Activated naive CD8-positive, alpha-beta T cell treated with anti-CD3 and anti-CD28 coated beads for 36 hours (primary cell): ENCODE measurements at regions not wholly inside any gene's neighbourhood (a gene's known extent, or its start where the extent isn't known, plus 50 kb on each side); places are given as distances from the start of the nearest gene placed in this dataset.

Experiments
- DNase-seq: peaks from one replicate; pipeline ENCODE4 v3.0.0; 2021
- H3K27ac Mint-ChIP-seq: one replicate; pipeline ENCODE4 v1.8.0; 2022; ENCODE audit warnings: mild to moderate bottlenecking, moderate library complexity, mixed read lengths
- H3K27me3 Mint-ChIP-seq: one replicate; pipeline ENCODE4 v1.8.0; 2022; ENCODE audit warnings: mild to moderate bottlenecking, mixed read lengths
- H3K36me3 Mint-ChIP-seq: one replicate; pipeline ENCODE4 v1.8.0; 2021; ENCODE audit warnings: mild to moderate bottlenecking, mixed read lengths
- H3K4me1 Mint-ChIP-seq: one replicate; pipeline ENCODE4 v1.8.0; 2021; ENCODE audit warnings: mixed read lengths
- H3K4me3 Mint-ChIP-seq: one replicate; pipeline ENCODE4 v1.8.0; 2022; ENCODE audit warnings: mild to moderate bottlenecking, moderate library complexity, mixed read lengths
- H3K9me3 Mint-ChIP-seq: one replicate; pipeline ENCODE4 v1.8.0; 2022; ENCODE audit warnings: mixed read lengths

- no peaks in the 10 kb centered on the region for H3K36me3 Mint-ChIP-seq
- no peak overlapping the region for H3K4me3 Mint-ChIP-seq
- DNase-seq: no peak
- H3K9me3 Mint-ChIP-seq: peaks cover 3% of the 10 kb centered on the region
- peaks cover 10% of the 10 kb centered on the region for H3K4me1 Mint-ChIP-seq
- no peak overlapping the region for H3K27ac Mint-ChIP-seq
- peaks cover 15% of the 10 kb centered on the region for H3K27me3 Mint-ChIP-seq
These were observed 706.6 kb upstream of the RGMB start for GRCh38 chr5:98066910-98067309.

GRCh38 chr5:98069876-98070512 lies 703.5 kb upstream of the RGMB start:
- DNase-seq: no peak
- H3K36me3 Mint-ChIP-seq: no peaks in the 10 kb centered on the region
- H3K27me3 Mint-ChIP-seq: peaks cover 19% of the 10 kb centered on the region
- H3K27ac Mint-ChIP-seq: peak overlapping the region; percentile 69
- peaks cover 10% of the 10 kb centered on the region for H3K4me1 Mint-ChIP-seq
- H3K4me3 Mint-ChIP-seq: no peak overlapping the region
- peaks cover 3% of the 10 kb centered on the region for H3K9me3 Mint-ChIP-seq

- DNase-seq: no peak
- Mint-ChIP-seq H3K27me3 (peaks cover 16% of the 10 kb centered on the region), H3K36me3 (no peaks in the 10 kb centered on the region), H3K4me1 (peaks cover 10% of the 10 kb centered on the region), H3K4me3 (no peak overlapping the region), H3K27ac (no peak overlapping the region), H3K9me3 (peaks cover 3% of the 10 kb centered on the region)
These were observed 700.5 kb upstream of the RGMB start for GRCh38 chr5:98072921-98073320.

- Mint-ChIP-seq H3K9me3 (no peaks in the 10 kb centered on the region), H3K27ac (no peak overlapping the region), H3K4me1 (no peaks in the 10 kb centered on the region), H3K36me3 (no peaks in the 10 kb centered on the region), H3K27me3 (peaks cover 6% of the 10 kb centered on the region), H3K4me3 (no peak overlapping the region)
- no peak for DNase-seq
These were observed 697.0 kb upstream of the RGMB start for GRCh38 chr5:98076501-98076900.

GRCh38 chr5:98085593-98085992 lies 687.9 kb upstream of the RGMB start:
- H3K27me3 Mint-ChIP-seq: no peaks in the 10 kb centered on the region
- H3K27ac Mint-ChIP-seq: no peak overlapping the region
- no peak for DNase-seq
- no peaks in the 10 kb centered on the region for H3K4me1 Mint-ChIP-seq
- peaks cover 2% of the 10 kb centered on the region for H3K9me3 Mint-ChIP-seq
- H3K4me3 Mint-ChIP-seq: no peak overlapping the region
- no peaks in the 10 kb centered on the region for H3K36me3 Mint-ChIP-seq

- H3K36me3 Mint-ChIP-seq: no peaks in the 10 kb centered on the region
- no peak overlapping the region for H3K27ac Mint-ChIP-seq
- peaks cover 3% of the 10 kb centered on the region for H3K27me3 Mint-ChIP-seq
- H3K4me1 Mint-ChIP-seq: no peaks in the 10 kb centered on the region
- H3K9me3 Mint-ChIP-seq: no peaks in the 10 kb centered on the region
- DNase-seq: no peak
- no peak overlapping the region for H3K4me3 Mint-ChIP-seq
These were observed 678.4 kb upstream of the RGMB start for GRCh38 chr5:98095072-98095471.

GRCh38 chr5:98096155-98096554 lies 677.3 kb upstream of the RGMB start:
- Mint-ChIP-seq H3K36me3 (no peaks in the 10 kb centered on the region), H3K4me3 (no peak overlapping the region), H3K27ac (no peak overlapping the region), H3K9me3 (no peaks in the 10 kb centered on the region), H3K4me1 (no peaks in the 10 kb centered on the region), H3K27me3 (peaks cover 3% of the 10 kb centered on the region)
- DNase-seq: no peak

- Mint-ChIP-seq H3K27ac (no peak overlapping the region), H3K27me3 (peaks cover 6% of the 10 kb centered on the region)
These were observed 673.9 kb upstream of the RGMB start for GRCh38 chr5:98099448-98100105.

GRCh38 chr5:98101131-98101530 lies 672.3 kb upstream of the RGMB start:
- Mint-ChIP-seq H3K36me3 (no peaks in the 10 kb centered on the region), H3K27ac (no peak overlapping the region), H3K4me3 (no peak overlapping the region), H3K27me3 (peaks cover 6% of the 10 kb centered on the region), H3K9me3 (no peaks in the 10 kb centered on the region), H3K4me1 (no peaks in the 10 kb centered on the region)
- no peak for DNase-seq

More at GRCh38 chr5:98099448-98100105, 673.9 kb upstream of the RGMB start:
- DNase-seq: no peak
- no peaks in the 10 kb centered on the region for H3K36me3 Mint-ChIP-seq
- H3K9me3 Mint-ChIP-seq: no peaks in the 10 kb centered on the region
- H3K4me1 Mint-ChIP-seq: no peaks in the 10 kb centered on the region
- H3K4me3 Mint-ChIP-seq: no peak overlapping the region

GRCh38 chr5:98102936-98103335 lies 670.5 kb upstream of the RGMB start:
- Mint-ChIP-seq H3K36me3 (no peaks in the 10 kb centered on the region), H3K9me3 (no peaks in the 10 kb centered on the region), H3K4me3 (no peak overlapping the region), H3K27me3 (peaks cover 3% of the 10 kb centered on the region), H3K27ac (no peak overlapping the region), H3K4me1 (no peaks in the 10 kb centered on the region)
- no peak for DNase-seq

- H3K27ac Mint-ChIP-seq: no peak overlapping the region
- H3K9me3 Mint-ChIP-seq: no peaks in the 10 kb centered on the region
These were observed 669.7 kb upstream of the RGMB start for GRCh38 chr5:98103807-98104206.

GRCh38 chr5:98104454-98105188 lies 668.8 kb upstream of the RGMB start:
- Mint-ChIP-seq H3K27me3 (peaks cover 3% of the 10 kb centered on the region), H3K9me3 (no peaks in the 10 kb centered on the region), H3K27ac (no peak overlapping the region), H3K4me3 (no peak overlapping the region), H3K36me3 (no peaks in the 10 kb centered on the region), H3K4me1 (no peaks in the 10 kb centered on the region)
- DNase-seq: no peak

More at GRCh38 chr5:98103807-98104206, 669.7 kb upstream of the RGMB start:
- Mint-ChIP-seq H3K4me3 (no peak overlapping the region), H3K36me3 (no peaks in the 10 kb centered on the region), H3K4me1 (no peaks in the 10 kb centered on the region), H3K27me3 (peaks cover 3% of the 10 kb centered on the region)
- DNase-seq: no peak

GRCh38 chr5:98105681-98106080 lies 667.8 kb upstream of the RGMB start:
- no peaks in the 10 kb centered on the region for H3K36me3 Mint-ChIP-seq
- no peaks in the 10 kb centered on the region for H3K4me1 Mint-ChIP-seq
- H3K4me3 Mint-ChIP-seq: no peak overlapping the region
- H3K27me3 Mint-ChIP-seq: peaks cover 6% of the 10 kb centered on the region
- DNase-seq: no peak
- no peak overlapping the region for H3K27ac Mint-ChIP-seq
- no peaks in the 10 kb centered on the region for H3K9me3 Mint-ChIP-seq

GRCh38 chr5:98106116-98107031 lies 667.1 kb upstream of the RGMB start:
- no peaks in the 10 kb centered on the region for H3K36me3 Mint-ChIP-seq

GRCh38 chr5:98108497-98108896 lies 665.0 kb upstream of the RGMB start:
- H3K27me3 Mint-ChIP-seq: peaks cover 6% of the 10 kb centered on the region
- no peak for DNase-seq
- H3K4me3 Mint-ChIP-seq: no peak overlapping the region
- no peaks in the 10 kb centered on the region for H3K36me3 Mint-ChIP-seq
- H3K4me1 Mint-ChIP-seq: no peaks in the 10 kb centered on the region
- H3K27ac Mint-ChIP-seq: no peak overlapping the region
- H3K9me3 Mint-ChIP-seq: no peaks in the 10 kb centered on the region

More at GRCh38 chr5:98106116-98107031, 667.1 kb upstream of the RGMB start:
- Mint-ChIP-seq H3K27me3 (peaks cover 5% of the 10 kb centered on the region), H3K4me1 (no peaks in the 10 kb centered on the region), H3K9me3 (no peaks in the 10 kb centered on the region), H3K27ac (no peak overlapping the region), H3K4me3 (no peak overlapping the region)
- DNase-seq: no peak
